ENCODE measurements at regions not wholly inside any gene's neighbourhood (a gene's known extent, or its start where the extent isn't known, plus 50 kb on each side); places are given as distances from the start of the nearest gene placed in this dataset.
"Not testable (repeated sequence)": the region's sequence is repeated elsewhere in the genome, so short reads cannot be mapped to it uniquely, and the experiment has no call there.

- Histone ChIP-seq H3K36me3 (ENCODE audit: control insufficient read depth, insufficient read depth, low read length) (no peaks in the 10 kb centered on the region), H3K27me3 (replicated peaks; ENCODE audit: control insufficient read depth, insufficient read depth, low read length, poor library complexity, severe bottlenecking) (no peaks in the 10 kb centered on the region), H3K4me3 (ENCODE audit: insufficient read depth, low read depth, low read length, poor library complexity, severe bottlenecking) (no peak overlapping the region), H3K4me1 (ENCODE audit: control insufficient read depth, insufficient read depth, low read length, poor library complexity, severe bottlenecking) (no peaks in the 10 kb centered on the region), H3K27ac (ENCODE audit: insufficient read depth, low read length, poor library complexity, severe bottlenecking) (no peak overlapping the region), H3K9me3 (ENCODE audit: control insufficient read depth, low read length) (no peaks in the 10 kb centered on the region)
- no peak for DNase-seq
Observed at GRCh38 chr4:13918991-13919441, 291.5 kb upstream of the BOD1L1 start.

GRCh38 chr4:13920111-13920875 lies 292.8 kb upstream of the BOD1L1 start:
- no peaks in the 10 kb centered on the region for H3K4me1 ChIP-seq (ENCODE audit: control insufficient read depth, insufficient read depth, low read length, poor library complexity, severe bottlenecking)
- DNase-seq = no peak
- no peak overlapping the region for H3K27ac ChIP-seq (ENCODE audit: insufficient read depth, low read length, poor library complexity, severe bottlenecking)

GRCh38 chr4:13920901-13921300 lies 293.4 kb upstream of the BOD1L1 start:
- H3K27me3 ChIP-seq (replicated peaks; ENCODE audit: control insufficient read depth, insufficient read depth, low read length, poor library complexity, severe bottlenecking) = no peaks in the 10 kb centered on the region
- no peak overlapping the region for H3K4me3 ChIP-seq (ENCODE audit: insufficient read depth, low read depth, low read length, poor library complexity, severe bottlenecking)
- H3K27ac ChIP-seq (ENCODE audit: insufficient read depth, low read length, poor library complexity, severe bottlenecking) = no peak overlapping the region
- no peaks in the 10 kb centered on the region for H3K36me3 ChIP-seq (ENCODE audit: control insufficient read depth, insufficient read depth, low read length)
- DNase-seq = no peak
- no peaks in the 10 kb centered on the region for H3K9me3 ChIP-seq (ENCODE audit: control insufficient read depth, low read length)
- no peaks in the 10 kb centered on the region for H3K4me1 ChIP-seq (ENCODE audit: control insufficient read depth, insufficient read depth, low read length, poor library complexity, severe bottlenecking)

More at GRCh38 chr4:13920111-13920875, 292.8 kb upstream of the BOD1L1 start:
- H3K36me3 ChIP-seq (ENCODE audit: control insufficient read depth, insufficient read depth, low read length) = no peaks in the 10 kb centered on the region
- no peaks in the 10 kb centered on the region for H3K9me3 ChIP-seq (ENCODE audit: control insufficient read depth, low read length)
- no peak overlapping the region for H3K4me3 ChIP-seq (ENCODE audit: insufficient read depth, low read depth, low read length, poor library complexity, severe bottlenecking)
- no peaks in the 10 kb centered on the region for H3K27me3 ChIP-seq (replicated peaks; ENCODE audit: control insufficient read depth, insufficient read depth, low read length, poor library complexity, severe bottlenecking)

GRCh38 chr4:13921805-13922204 lies 294.3 kb upstream of the BOD1L1 start:
- no peak for DNase-seq
- H3K36me3 ChIP-seq (ENCODE audit: control insufficient read depth, insufficient read depth, low read length) = no peaks in the 10 kb centered on the region
- H3K27me3 ChIP-seq (replicated peaks; ENCODE audit: control insufficient read depth, insufficient read depth, low read length, poor library complexity, severe bottlenecking) = no peaks in the 10 kb centered on the region
- no peaks in the 10 kb centered on the region for H3K4me1 ChIP-seq (ENCODE audit: control insufficient read depth, insufficient read depth, low read length, poor library complexity, severe bottlenecking)
- H3K4me3 ChIP-seq (ENCODE audit: insufficient read depth, low read depth, low read length, poor library complexity, severe bottlenecking) = no peak overlapping the region
- no peaks in the 10 kb centered on the region for H3K9me3 ChIP-seq (ENCODE audit: control insufficient read depth, low read length)
- H3K27ac ChIP-seq (ENCODE audit: insufficient read depth, low read length, poor library complexity, severe bottlenecking) = no peak overlapping the region

GRCh38 chr4:13922459-13922858 lies 294.9 kb upstream of the BOD1L1 start:
- no peaks in the 10 kb centered on the region for H3K27me3 ChIP-seq (replicated peaks; ENCODE audit: control insufficient read depth, insufficient read depth, low read length, poor library complexity, severe bottlenecking)
- no peaks in the 10 kb centered on the region for H3K9me3 ChIP-seq (ENCODE audit: control insufficient read depth, low read length)
- no peaks in the 10 kb centered on the region for H3K4me1 ChIP-seq (ENCODE audit: control insufficient read depth, insufficient read depth, low read length, poor library complexity, severe bottlenecking)
- no peak overlapping the region for H3K4me3 ChIP-seq (ENCODE audit: insufficient read depth, low read depth, low read length, poor library complexity, severe bottlenecking)
- no peak overlapping the region for H3K27ac ChIP-seq (ENCODE audit: insufficient read depth, low read length, poor library complexity, severe bottlenecking)
- no peak for DNase-seq
- H3K36me3 ChIP-seq (ENCODE audit: control insufficient read depth, insufficient read depth, low read length) = no peaks in the 10 kb centered on the region

- no peak for DNase-seq
- no peak overlapping the region for H3K27ac ChIP-seq (ENCODE audit: insufficient read depth, low read length, poor library complexity, severe bottlenecking)
- H3K27me3 ChIP-seq (replicated peaks; ENCODE audit: control insufficient read depth, insufficient read depth, low read length, poor library complexity, severe bottlenecking) = no peaks in the 10 kb centered on the region
- H3K4me3 ChIP-seq (ENCODE audit: insufficient read depth, low read depth, low read length, poor library complexity, severe bottlenecking) = no peak overlapping the region
- H3K9me3 ChIP-seq (ENCODE audit: control insufficient read depth, low read length) = no peaks in the 10 kb centered on the region
- H3K36me3 ChIP-seq (ENCODE audit: control insufficient read depth, insufficient read depth, low read length) = no peaks in the 10 kb centered on the region
- no peaks in the 10 kb centered on the region for H3K4me1 ChIP-seq (ENCODE audit: control insufficient read depth, insufficient read depth, low read length, poor library complexity, severe bottlenecking)
Observed at GRCh38 chr4:13922873-13923645, 295.5 kb upstream of the BOD1L1 start.

- DNase-seq; H3K4me1 ChIP-seq (ENCODE audit: control insufficient read depth, insufficient read depth, low read length, poor library complexity, severe bottlenecking); H3K27ac ChIP-seq (ENCODE audit: insufficient read depth, low read length, poor library complexity, severe bottlenecking); H3K27me3 ChIP-seq (replicated peaks; ENCODE audit: control insufficient read depth, insufficient read depth, low read length, poor library complexity, severe bottlenecking); H3K9me3 ChIP-seq (ENCODE audit: control insufficient read depth, low read length); H3K36me3 ChIP-seq (ENCODE audit: control insufficient read depth, insufficient read depth, low read length); H3K4me3 ChIP-seq (ENCODE audit: insufficient read depth, low read depth, low read length, poor library complexity, severe bottlenecking): not testable (repeated sequence)
Observed at GRCh38 chr4:13924900-13925299, 297.4 kb upstream of the BOD1L1 start.

GRCh38 chr4:13928214-13928613 lies 300.7 kb upstream of the BOD1L1 start:
- H3K4me1 ChIP-seq (ENCODE audit: control insufficient read depth, insufficient read depth, low read length, poor library complexity, severe bottlenecking) = no peaks in the 10 kb centered on the region
- H3K36me3 ChIP-seq (ENCODE audit: control insufficient read depth, insufficient read depth, low read length) = no peaks in the 10 kb centered on the region
- no peak overlapping the region for H3K4me3 ChIP-seq (ENCODE audit: insufficient read depth, low read depth, low read length, poor library complexity, severe bottlenecking)
- no peak overlapping the region for H3K27ac ChIP-seq (ENCODE audit: insufficient read depth, low read length, poor library complexity, severe bottlenecking)
- no peak for DNase-seq
- no peaks in the 10 kb centered on the region for H3K27me3 ChIP-seq (replicated peaks; ENCODE audit: control insufficient read depth, insufficient read depth, low read length, poor library complexity, severe bottlenecking)
- no peaks in the 10 kb centered on the region for H3K9me3 ChIP-seq (ENCODE audit: control insufficient read depth, low read length)

- DNase-seq = no peak
- H3K4me1 ChIP-seq (ENCODE audit: control insufficient read depth, insufficient read depth, low read length, poor library complexity, severe bottlenecking) = no peaks in the 10 kb centered on the region
- H3K27ac ChIP-seq (ENCODE audit: insufficient read depth, low read length, poor library complexity, severe bottlenecking) = no peak overlapping the region
- H3K4me3 ChIP-seq (ENCODE audit: insufficient read depth, low read depth, low read length, poor library complexity, severe bottlenecking) = no peak overlapping the region
- no peaks in the 10 kb centered on the region for H3K9me3 ChIP-seq (ENCODE audit: control insufficient read depth, low read length)
- H3K36me3 ChIP-seq (ENCODE audit: control insufficient read depth, insufficient read depth, low read length) = no peaks in the 10 kb centered on the region
- H3K27me3 ChIP-seq (replicated peaks; ENCODE audit: control insufficient read depth, insufficient read depth, low read length, poor library complexity, severe bottlenecking) = no peaks in the 10 kb centered on the region
Observed at GRCh38 chr4:13930155-13930554, 302.6 kb upstream of the BOD1L1 start.

GRCh38 chr4:13933191-13933590 lies 305.7 kb upstream of the BOD1L1 start:
- no peaks in the 10 kb centered on the region for H3K27me3 ChIP-seq (replicated peaks; ENCODE audit: control insufficient read depth, insufficient read depth, low read length, poor library complexity, severe bottlenecking)
- no peak overlapping the region for H3K27ac ChIP-seq (ENCODE audit: insufficient read depth, low read length, poor library complexity, severe bottlenecking)
- no peaks in the 10 kb centered on the region for H3K9me3 ChIP-seq (ENCODE audit: control insufficient read depth, low read length)
- no peak for DNase-seq
- no peaks in the 10 kb centered on the region for H3K4me1 ChIP-seq (ENCODE audit: control insufficient read depth, insufficient read depth, low read length, poor library complexity, severe bottlenecking)
- H3K36me3 ChIP-seq (ENCODE audit: control insufficient read depth, insufficient read depth, low read length) = no peaks in the 10 kb centered on the region
- no peak overlapping the region for H3K4me3 ChIP-seq (ENCODE audit: insufficient read depth, low read depth, low read length, poor library complexity, severe bottlenecking)
